Left lobe of liver (tissue), 2 donors: ENCODE measurements at regions not wholly inside any gene's neighbourhood (a gene's known extent, or its start where the extent isn't known, plus 50 kb on each side); places are given as distances from the start of the nearest gene placed in this dataset.

Experiments
- ATAC-seq: fragments of 200-7000 bp; cut with Tn5 transposase; one replicate; pipeline ENCODE4 v1.9.1; 2020; ENCODE audit warnings: mild to moderate bottlenecking, moderate library complexity
- DNase-seq: peaks from one replicate; pipeline ENCODE4 v3.0.0-alpha.2; 2020; ENCODE audit warnings: low spot score
- donor health status: DM: no; HTN: no; CAD: no; lungs with moderate emphysema.
- donor health status: DM: no; HTN: yes; CAD: no.

GRCh38 chr13:111862836-111863815 is 203.8 kb upstream of the SOX1 start:
- DNase-seq: no peak
- ATAC-seq: no peak

GRCh38 chr13:111864566-111864965 is 202.4 kb upstream of the SOX1 start:
- DNase-seq: no peak

DNA sequence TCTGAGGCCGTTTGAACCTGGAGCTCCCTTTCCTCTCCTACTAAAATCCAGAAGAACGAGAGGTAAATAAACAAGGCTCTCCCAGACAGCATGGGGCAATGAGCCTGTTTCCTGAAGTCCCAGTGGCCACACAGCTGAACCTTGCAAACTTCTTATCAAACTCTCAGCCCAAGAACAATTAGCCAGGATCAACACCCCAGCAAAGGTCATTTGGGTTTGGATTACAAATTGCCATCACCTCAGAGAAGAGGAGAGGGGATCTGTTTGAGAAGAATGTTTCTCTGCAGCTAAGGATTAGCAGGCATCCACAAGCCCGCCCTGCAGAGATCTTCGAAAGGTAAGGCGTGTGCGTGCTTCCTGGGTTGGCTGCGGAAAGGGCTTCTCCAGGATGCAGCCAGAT is 201.9 kb upstream of the SOX1 start:
- ATAC-seq: no peak
- DNase-seq: no peak

More at GRCh38 chr13:111864566-111864965, 202.4 kb upstream of the SOX1 start:
- no peak for ATAC-seq

GRCh38 chr13:111865826-111866225 is 201.1 kb upstream of the SOX1 start:
- DNase-seq: no peak

GRCh38 chr13:111866731-111867245 is 200.2 kb upstream of the SOX1 start:
- DNase-seq: no peak
- ATAC-seq: no peak

More at GRCh38 chr13:111865826-111866225, 201.1 kb upstream of the SOX1 start:
- ATAC-seq: no peak

DNA sequence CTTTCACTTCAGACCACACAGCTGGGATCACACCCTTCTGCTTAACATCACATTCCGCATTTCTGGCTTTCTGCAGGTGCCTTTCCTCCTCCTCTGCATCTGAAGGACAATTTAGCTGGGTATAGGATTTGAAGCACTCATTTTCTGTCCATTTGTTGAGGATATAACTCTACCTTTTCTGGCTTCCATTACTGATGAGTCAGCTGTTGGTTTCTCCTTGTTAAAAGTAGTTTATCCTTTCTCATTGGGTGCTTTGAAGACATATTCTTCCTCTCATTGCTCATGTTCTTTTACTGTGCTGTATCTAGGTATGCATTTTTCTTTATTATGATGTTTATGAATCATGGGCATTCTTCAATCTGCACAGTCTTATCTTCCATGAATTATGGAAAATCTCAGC is 199.3 kb upstream of the SOX1 start:
- DNase-seq: no peak
- no peak for ATAC-seq

GRCh38 chr13:111868716-111869115 is 198.2 kb upstream of the SOX1 start:
- no peak for DNase-seq
- ATAC-seq: no peak

GRCh38 chr13:111872475-111873150 is 194.3 kb upstream of the SOX1 start:
- no peak for ATAC-seq
- no peak for DNase-seq

- no peak for ATAC-seq
- DNase-seq: no peak
Measured at GRCh38 chr13:111873676-111874178, 193.2 kb upstream of the SOX1 start.

DNA sequence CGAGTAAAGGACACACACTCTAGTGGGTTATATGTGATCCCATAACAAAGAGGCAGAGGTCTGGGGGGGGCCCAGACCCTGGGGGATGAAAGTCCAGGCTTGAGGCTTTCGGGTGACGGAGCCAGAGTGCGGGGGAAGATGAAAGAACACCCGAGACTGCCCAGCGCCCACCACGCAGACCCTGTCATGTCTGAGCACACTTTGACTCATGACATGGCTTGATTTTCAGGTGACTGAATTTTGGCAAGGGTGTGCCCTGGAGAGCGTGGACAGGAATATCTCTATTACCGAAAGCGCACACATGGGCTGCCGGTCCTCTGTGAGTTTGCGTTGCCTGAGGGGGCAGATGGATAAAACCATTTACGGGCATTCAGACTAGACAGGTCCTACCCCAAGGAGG is 192.0 kb upstream of the SOX1 start:
- DNase-seq: no peak

GRCh38 chr13:111875915-111876314 is 191.0 kb upstream of the SOX1 start:
- no peak for ATAC-seq
- no peak for DNase-seq

More for the DNA sequence above, 192.0 kb upstream of the SOX1 start:
- ATAC-seq: no peak

GRCh38 chr13:111876506-111876905 is 190.4 kb upstream of the SOX1 start:
- no peak for ATAC-seq
- DNase-seq: no peak

- no peak for DNase-seq
- no peak for ATAC-seq
Measured at GRCh38 chr13:111877906-111878305, 189.0 kb upstream of the SOX1 start.

DNA sequence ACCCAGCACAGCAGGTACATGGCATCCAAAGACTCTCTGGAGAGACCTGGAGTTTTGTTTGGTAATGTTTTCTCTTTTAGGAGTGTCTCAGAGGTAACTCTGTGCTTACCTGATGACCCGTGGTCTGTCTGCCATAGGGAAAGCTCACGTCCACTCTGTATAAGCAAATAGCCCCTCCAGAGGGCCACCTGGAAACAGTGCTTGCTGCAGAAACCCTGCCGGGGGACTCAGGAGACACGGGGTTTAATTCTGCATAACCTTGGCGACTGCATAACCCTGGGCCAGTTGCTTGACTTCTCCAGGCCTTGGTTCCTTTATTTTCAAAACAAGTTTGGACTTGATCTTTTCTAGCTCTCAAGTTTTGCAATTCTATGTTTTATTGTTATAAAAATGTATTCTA is 187.2 kb upstream of the SOX1 start:
- DNase-seq (no peak), ATAC-seq (no peak)

GRCh38 chr13:111880185-111880584 is 186.8 kb upstream of the SOX1 start:
- no peak for ATAC-seq

GRCh38 chr13:111881700-111882099 is 185.2 kb upstream of the SOX1 start:
- no peak for DNase-seq

More at GRCh38 chr13:111880185-111880584, 186.8 kb upstream of the SOX1 start:
- no peak for DNase-seq

GRCh38 chr13:111882351-111882750 is 184.6 kb upstream of the SOX1 start:
- DNase-seq (no peak), ATAC-seq (no peak)

More at GRCh38 chr13:111881700-111882099, 185.2 kb upstream of the SOX1 start:
- ATAC-seq: no peak

- ATAC-seq (no peak), DNase-seq (no peak)
Measured at GRCh38 chr13:111883571-111884343, 183.2 kb upstream of the SOX1 start.

DNA sequence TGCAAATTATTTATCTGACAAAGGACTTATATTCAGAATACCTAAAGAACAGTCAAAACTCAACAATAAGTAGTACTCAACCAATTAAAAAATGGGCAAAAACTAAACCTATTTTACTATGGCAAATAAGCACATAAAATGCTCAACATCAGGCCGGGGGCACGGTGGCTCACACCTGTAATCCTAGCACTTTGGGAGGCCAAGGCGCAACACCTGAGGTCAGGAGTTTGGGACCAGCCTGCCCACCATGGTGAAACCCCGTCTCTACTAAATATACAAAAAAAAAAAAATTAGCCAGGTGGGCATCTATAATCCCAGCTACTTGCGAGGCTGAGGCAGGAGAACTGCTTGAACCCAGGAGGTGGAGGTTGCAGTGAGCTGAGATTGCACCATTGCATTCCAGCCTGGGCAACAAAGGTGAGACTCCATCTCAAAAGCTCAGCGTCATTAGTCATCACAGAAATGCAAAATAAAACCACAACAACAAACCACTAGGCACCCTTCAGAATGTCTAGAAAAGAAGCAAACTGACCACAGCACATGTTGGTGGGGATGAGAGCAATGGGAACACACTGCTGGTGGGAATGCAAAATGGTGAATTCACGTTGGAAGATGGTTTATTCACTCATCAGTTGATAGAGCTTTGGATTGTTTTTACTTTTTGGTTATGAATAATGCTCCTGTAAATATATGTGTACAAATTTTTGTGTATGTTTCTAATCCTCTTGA is 180.6 kb upstream of the SOX1 start:
- DNase-seq (no peak), ATAC-seq (no peak)

GRCh38 chr13:111893071-111893606 is 173.8 kb upstream of the SOX1 start:
- peak; percentile 35 for DNase-seq
- no peak for ATAC-seq
